IPS-18a (cell line): ENCODE measurements at regions not wholly inside any gene's neighbourhood (a gene's known extent, or its start where the extent isn't known, plus 50 kb on each side); places are given as distances from the start of the nearest gene placed in this dataset.

Source experiments
- H3K27ac ChIP-seq: one replicate; pipeline ENCODE4 v1.5.1; 2013; ENCODE audit warnings: low read length
- H3K27me3 ChIP-seq: one replicate; pipeline ENCODE4 v1.6.1; 2013; ENCODE audit warnings: mild to moderate bottlenecking, low read length; ENCODE audit not compliant: control insufficient read depth, insufficient read depth
- H3K36me3 ChIP-seq: one replicate; pipeline ENCODE4 v1.6.1; 2013; ENCODE audit warnings: low read depth, low read length; ENCODE audit not compliant: control insufficient read depth
- H3K4me1 ChIP-seq: one replicate; pipeline ENCODE4 v1.6.1; 2013; ENCODE audit warnings: low read depth, low read length; ENCODE audit not compliant: control insufficient read depth
- H3K4me3 ChIP-seq: one replicate; pipeline ENCODE4 v1.5.1; 2013; ENCODE audit warnings: low read length
- H3K9ac ChIP-seq: one replicate; pipeline ENCODE4 v1.6.1; 2013; ENCODE audit warnings: mild to moderate bottlenecking, low read length, moderate library complexity
- H3K9me3 ChIP-seq: one replicate; pipeline ENCODE4 v1.6.1; 2013; ENCODE audit warnings: low read depth, low read length; ENCODE audit not compliant: control insufficient read depth

GRCh38 chr14:100955201-100955600 is 51.7 kb upstream of the RTL1 start:
- Histone ChIP-seq H3K9ac (no peak overlapping the region), H3K4me3 (no peak overlapping the region), H3K27ac (no peak overlapping the region), H3K27me3 (no peaks in the 10 kb centered on the region), H3K4me1 (no peaks in the 10 kb centered on the region), H3K36me3 (no peaks in the 10 kb centered on the region), H3K9me3 (no peaks in the 10 kb centered on the region)

GRCh38 chr14:100962494-100962893 is 59.0 kb upstream of the RTL1 start:
- H3K9me3 ChIP-seq, result no peaks in the 10 kb centered on the region
- no peaks in the 10 kb centered on the region for H3K36me3 ChIP-seq
- no peak overlapping the region for H3K9ac ChIP-seq
- H3K27ac ChIP-seq, result no peak overlapping the region
- no peaks in the 10 kb centered on the region for H3K27me3 ChIP-seq
- H3K4me1 ChIP-seq, result no peaks in the 10 kb centered on the region
- H3K4me3 ChIP-seq, result no peak overlapping the region

- Histone ChIP-seq H3K9ac (no peak overlapping the region), H3K27me3 (no peaks in the 10 kb centered on the region), H3K4me1 (no peaks in the 10 kb centered on the region), H3K36me3 (no peaks in the 10 kb centered on the region), H3K27ac (no peak overlapping the region), H3K9me3 (no peaks in the 10 kb centered on the region), H3K4me3 (no peak overlapping the region)
Measured at GRCh38 chr14:100965296-100965695, 61.8 kb upstream of the RTL1 start.

- Histone ChIP-seq H3K4me1 (no peaks in the 10 kb centered on the region), H3K9ac (no peak overlapping the region), H3K9me3 (no peaks in the 10 kb centered on the region), H3K27ac (no peak overlapping the region), H3K4me3 (no peak overlapping the region), H3K27me3 (no peaks in the 10 kb centered on the region), H3K36me3 (no peaks in the 10 kb centered on the region)
Measured at GRCh38 chr14:100967178-100967577, 63.7 kb upstream of the RTL1 start.

GRCh38 chr14:100967930-100968329 is 64.4 kb upstream of the RTL1 start:
- H3K36me3 ChIP-seq, result no peaks in the 10 kb centered on the region
- H3K4me3 ChIP-seq, result no peak overlapping the region
- no peaks in the 10 kb centered on the region for H3K4me1 ChIP-seq
- no peak overlapping the region for H3K9ac ChIP-seq
- no peak overlapping the region for H3K27ac ChIP-seq
- no peaks in the 10 kb centered on the region for H3K27me3 ChIP-seq
- no peaks in the 10 kb centered on the region for H3K9me3 ChIP-seq

- Histone ChIP-seq H3K27me3 (no peaks in the 10 kb centered on the region), H3K9ac (no peak overlapping the region), H3K9me3 (no peaks in the 10 kb centered on the region), H3K36me3 (no peaks in the 10 kb centered on the region), H3K4me3 (no peak overlapping the region), H3K4me1 (no peaks in the 10 kb centered on the region), H3K27ac (no peak overlapping the region)
Measured at GRCh38 chr14:100972118-100972897, 68.8 kb upstream of the RTL1 start.

- no peak overlapping the region for H3K27ac ChIP-seq
- H3K27me3 ChIP-seq, result no peaks in the 10 kb centered on the region
- no peaks in the 10 kb centered on the region for H3K36me3 ChIP-seq
- H3K4me3 ChIP-seq, result no peak overlapping the region
- no peak overlapping the region for H3K9ac ChIP-seq
- H3K4me1 ChIP-seq, result no peaks in the 10 kb centered on the region
- no peaks in the 10 kb centered on the region for H3K9me3 ChIP-seq
Measured at GRCh38 chr14:100975671-100976070, 72.1 kb upstream of the RTL1 start.

GRCh38 chr14:100979079-100979478 is 75.6 kb upstream of the RTL1 start:
- Histone ChIP-seq H3K27ac (no peak overlapping the region), H3K36me3 (no peaks in the 10 kb centered on the region), H3K27me3 (no peaks in the 10 kb centered on the region), H3K4me1 (no peaks in the 10 kb centered on the region), H3K9ac (no peak overlapping the region), H3K9me3 (no peaks in the 10 kb centered on the region), H3K4me3 (no peak overlapping the region)

GRCh38 chr14:100979780-100980179 is 76.3 kb upstream of the RTL1 start:
- Histone ChIP-seq H3K27me3 (no peaks in the 10 kb centered on the region), H3K27ac (no peak overlapping the region), H3K4me3 (no peak overlapping the region), H3K9ac (no peak overlapping the region), H3K4me1 (no peaks in the 10 kb centered on the region), H3K36me3 (no peaks in the 10 kb centered on the region), H3K9me3 (no peaks in the 10 kb centered on the region)

GRCh38 chr14:100980823-100981222 is 77.3 kb upstream of the RTL1 start:
- Histone ChIP-seq H3K27me3 (no peaks in the 10 kb centered on the region), H3K4me1 (no peaks in the 10 kb centered on the region), H3K27ac (no peak overlapping the region)

GRCh38 chr14:100981809-100982208 is 78.3 kb upstream of the RTL1 start:
- Histone ChIP-seq H3K27me3 (no peaks in the 10 kb centered on the region), H3K27ac (no peak overlapping the region), H3K4me1 (no peaks in the 10 kb centered on the region), H3K9ac (no peak overlapping the region), H3K36me3 (no peaks in the 10 kb centered on the region), H3K9me3 (no peaks in the 10 kb centered on the region), H3K4me3 (no peak overlapping the region)

More at GRCh38 chr14:100980823-100981222, 77.3 kb upstream of the RTL1 start:
- Histone ChIP-seq H3K9me3 (no peaks in the 10 kb centered on the region), H3K4me3 (no peak overlapping the region), H3K9ac (no peak overlapping the region), H3K36me3 (no peaks in the 10 kb centered on the region)

- no peaks in the 10 kb centered on the region for H3K4me1 ChIP-seq
- H3K4me3 ChIP-seq, result no peak overlapping the region
- no peaks in the 10 kb centered on the region for H3K9me3 ChIP-seq
- H3K36me3 ChIP-seq, result no peaks in the 10 kb centered on the region
- H3K9ac ChIP-seq, result no peak overlapping the region
- H3K27ac ChIP-seq, result no peak overlapping the region
- H3K27me3 ChIP-seq, result no peaks in the 10 kb centered on the region
Measured at GRCh38 chr14:100982353-100982752, 78.8 kb upstream of the RTL1 start.
